ENCODE measurements at regions not wholly inside any gene's neighbourhood (a gene's known extent, or its start where the extent isn't known, plus 50 kb on each side); places are given as distances from the start of the nearest gene placed in this dataset.

DNA sequence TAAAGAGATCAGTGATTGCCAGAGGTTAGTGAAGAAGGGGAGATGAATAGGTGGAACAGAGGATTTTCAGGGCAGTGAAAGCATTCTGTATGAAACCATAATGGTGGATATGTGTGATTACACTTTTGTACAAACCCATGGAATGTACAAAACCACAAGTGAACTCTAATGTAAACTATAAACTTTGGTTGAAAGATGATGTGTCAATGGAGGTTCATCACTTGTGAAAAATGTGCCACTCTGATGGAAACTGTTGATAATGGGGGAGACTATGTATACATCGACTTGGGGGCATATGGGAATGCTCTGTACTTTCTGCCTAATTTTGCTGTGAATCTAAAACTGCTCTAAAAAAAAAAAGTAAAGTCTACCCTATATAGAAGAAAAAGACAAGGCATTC, 68.7 kb upstream of the ARHGEF3 start:
- DNase-seq (ENCODE audit: low spot score) (no peak), FAIRE-seq (no peak)

DNA sequence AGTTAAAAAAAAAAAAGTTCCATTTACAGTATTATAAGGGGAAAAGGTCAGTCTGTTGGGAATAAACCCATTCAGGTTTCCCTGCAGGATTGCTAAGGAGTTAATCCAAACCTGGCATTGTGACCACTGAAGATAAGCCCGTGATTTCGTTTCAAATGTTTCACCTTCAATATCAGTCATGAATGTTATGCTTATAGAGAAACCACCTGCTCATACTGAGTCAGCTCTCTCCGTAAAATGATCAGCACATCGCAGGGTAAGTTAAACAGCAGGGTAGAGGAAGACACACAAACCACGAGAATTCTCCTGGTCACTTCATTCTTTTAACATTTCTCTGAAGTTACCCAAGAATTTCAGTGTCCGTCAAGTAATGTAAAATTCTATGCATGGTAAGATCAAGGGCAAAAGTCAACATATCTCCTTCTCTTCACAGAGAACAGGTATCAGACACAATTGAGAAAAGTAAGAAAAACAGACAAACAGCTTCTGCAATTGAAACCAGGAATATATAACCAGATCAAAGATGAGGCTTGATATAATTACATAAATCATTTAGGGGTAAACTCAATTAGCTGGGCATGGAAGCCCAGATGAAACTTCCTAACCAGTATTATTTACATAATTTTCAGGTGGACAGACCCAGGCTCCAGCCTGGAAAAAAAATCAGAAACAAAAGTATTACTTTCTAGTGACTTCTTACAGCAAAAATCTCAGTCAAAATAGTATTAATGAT, 67.6 kb upstream of the ARHGEF3 start:
- DNase-seq (ENCODE audit: low spot score) (no peak), FAIRE-seq (no peak)

DNA sequence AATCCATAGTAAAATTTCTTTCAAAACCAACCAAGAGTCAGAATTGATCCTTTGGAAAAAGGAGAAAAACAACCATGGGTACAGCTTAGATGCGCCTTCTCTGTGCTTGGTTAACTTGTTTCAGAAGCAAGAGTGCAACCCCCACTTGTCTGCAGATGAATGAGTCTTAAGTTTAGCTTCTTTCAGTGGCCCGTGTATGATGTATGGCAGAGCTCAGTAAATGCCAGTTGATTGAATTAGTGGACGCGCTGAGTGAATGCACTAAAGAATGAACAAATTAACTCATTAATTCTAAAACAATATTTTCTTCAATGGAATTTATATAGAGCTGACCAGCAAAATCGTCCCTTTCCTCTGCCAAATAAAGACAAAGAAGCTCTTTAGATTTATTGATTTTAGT, 67.0 kb upstream of the ARHGEF3 start:
- DNase-seq (ENCODE audit: low spot score), result no peak
- no peak for FAIRE-seq

DNA sequence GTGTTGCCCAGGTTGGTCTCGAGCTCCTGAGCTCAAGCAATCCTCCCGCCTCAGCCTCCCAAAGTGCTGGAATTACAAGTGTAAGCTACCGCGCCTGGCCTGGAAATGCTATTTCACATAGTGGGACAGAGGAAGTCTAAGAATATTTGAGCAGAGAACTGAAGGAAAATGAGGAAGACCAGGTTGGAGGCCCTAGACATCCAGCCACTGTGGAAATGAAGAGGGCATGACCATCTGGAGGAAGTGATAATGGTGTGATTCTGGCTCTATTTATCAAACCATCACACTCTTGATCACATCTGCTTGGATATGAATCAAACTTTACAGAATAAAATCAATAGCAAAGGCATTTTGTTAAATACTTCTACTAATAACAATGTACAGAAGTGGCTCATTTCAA, 65.9 kb upstream of the ARHGEF3 start:
- no peak for DNase-seq (ENCODE audit: low spot score)
- FAIRE-seq, result no peak

DNA sequence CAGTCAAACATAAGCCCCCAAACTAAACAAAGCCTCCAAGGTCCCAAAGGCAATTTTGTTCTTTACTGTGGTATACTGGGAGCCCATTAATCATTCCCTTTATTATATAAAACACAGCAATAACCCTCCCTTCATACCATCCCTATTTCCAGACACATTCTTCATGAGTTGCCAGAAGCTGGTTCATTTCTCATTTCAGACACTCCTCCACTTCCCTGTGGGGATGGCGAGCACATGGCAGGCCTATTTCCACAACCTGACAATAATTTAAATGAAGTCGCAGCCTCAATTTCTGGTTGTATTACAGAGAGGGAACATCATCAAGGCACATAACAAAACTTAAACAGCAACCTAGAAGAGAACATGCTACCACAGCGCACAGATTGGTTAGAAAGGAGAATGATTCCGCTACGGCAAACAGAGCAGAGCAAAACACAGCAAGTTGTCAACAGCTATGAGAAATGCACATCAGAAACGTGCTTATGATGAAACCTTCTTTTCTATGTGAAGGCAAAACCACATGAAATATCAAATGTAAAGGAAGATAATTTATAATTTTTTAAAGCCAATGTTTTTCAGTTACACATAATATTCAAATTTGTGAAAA, 63.3 kb upstream of the ARHGEF3 start:
- DNase-seq (ENCODE audit: low spot score) (no peak), FAIRE-seq (no peak)

DNA sequence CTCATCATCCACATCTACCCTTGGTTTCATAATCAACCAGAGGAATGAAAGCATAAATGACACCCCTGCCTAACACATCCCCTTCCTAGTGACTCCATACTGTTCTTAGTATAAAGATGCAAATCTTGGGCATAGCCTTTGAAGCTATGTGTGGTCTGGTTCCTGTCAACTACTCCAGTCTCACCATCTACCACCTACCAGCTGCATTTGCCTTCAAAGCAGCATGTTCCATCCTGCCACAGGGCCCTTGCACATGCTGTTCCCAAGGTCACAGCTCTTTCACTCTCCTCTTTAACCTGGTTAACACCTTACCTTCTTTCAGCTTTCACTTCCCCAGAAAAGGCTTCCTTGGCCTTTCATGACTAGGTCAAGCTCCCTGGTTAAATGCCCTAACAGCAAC, 62.3 kb upstream of the ARHGEF3 start:
- no peak for FAIRE-seq

DNA sequence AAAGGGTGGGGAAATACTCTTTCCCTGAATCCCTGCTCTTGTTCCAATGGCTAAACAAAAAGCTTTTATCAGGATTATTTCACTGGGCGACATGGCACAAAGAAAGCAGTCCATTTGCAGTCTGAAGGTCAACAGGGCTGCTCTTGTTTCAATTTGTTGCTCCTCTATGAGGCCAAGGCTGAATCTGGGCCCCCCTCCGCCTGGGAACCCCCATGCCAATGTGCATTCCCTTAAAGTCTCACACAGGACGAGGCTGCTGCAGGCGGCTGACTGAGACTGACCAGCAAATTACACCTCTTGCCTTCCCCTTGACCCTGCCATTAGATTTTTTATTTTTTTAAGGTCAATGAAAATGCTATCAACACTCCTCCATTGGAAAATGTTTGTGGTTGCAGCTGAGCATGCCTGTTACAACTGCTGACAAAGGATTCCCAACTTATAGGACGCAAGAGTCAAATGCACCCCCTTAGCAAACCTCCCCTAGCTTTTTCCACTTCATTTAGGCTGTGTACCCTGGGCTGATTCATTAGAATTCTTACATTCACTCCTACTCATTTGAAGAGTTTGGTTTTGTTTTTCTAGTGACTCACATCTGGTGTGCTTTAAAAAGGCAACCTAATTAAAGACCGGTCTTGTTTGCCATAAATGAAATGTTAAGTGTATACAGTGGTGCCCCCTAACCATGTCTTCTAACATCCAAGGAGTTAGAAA, 60.8 kb upstream of the ARHGEF3 start:
- DNase-seq (ENCODE audit: low spot score), result no peak

More for the DNA sequence above, 62.3 kb upstream of the ARHGEF3 start:
- no peak for DNase-seq (ENCODE audit: low spot score)

DNA sequence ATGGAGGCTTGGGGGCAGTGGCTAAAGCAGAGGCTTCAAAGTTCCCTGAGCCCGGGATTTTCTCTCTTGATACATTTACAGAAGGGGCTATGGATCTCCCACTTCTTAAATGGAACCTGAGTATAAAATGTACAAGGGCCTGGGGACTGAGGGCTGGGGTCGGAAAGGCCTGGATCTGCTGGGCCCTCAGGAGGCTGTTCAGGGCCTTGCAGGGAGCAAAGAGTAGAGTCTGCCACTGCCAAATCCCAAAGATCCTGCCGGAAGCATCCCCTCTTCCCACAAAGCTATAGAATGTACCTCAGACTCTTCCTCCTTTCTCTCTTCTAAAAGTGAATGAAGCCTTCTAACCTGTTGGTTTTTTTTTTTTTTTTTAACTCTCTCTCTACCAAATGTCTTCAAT, 59.8 kb upstream of the ARHGEF3 start:
- no peak for DNase-seq (ENCODE audit: low spot score)
- no peak for FAIRE-seq

More for the DNA sequence above, 60.8 kb upstream of the ARHGEF3 start:
- no peak for FAIRE-seq

DNA sequence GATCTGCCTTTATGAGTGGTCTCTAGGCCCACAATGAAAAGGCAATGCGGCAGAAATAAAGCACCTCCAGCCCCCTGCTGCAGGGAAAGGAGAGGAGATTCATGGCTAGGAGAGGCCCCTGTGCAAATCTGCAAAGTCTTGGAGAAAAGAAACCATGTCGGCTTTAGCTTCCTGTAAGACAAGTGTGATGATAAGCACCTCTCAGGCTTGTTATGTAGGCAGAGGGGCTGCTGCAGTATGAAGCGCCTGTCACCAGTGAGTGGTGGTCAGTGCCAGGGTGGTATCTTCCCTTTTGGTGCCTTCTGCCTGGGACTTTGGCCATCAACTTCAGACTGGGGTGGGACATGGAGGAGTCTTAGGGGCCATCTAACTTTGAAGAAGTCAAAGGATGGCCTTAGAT, 59.2 kb upstream of the ARHGEF3 start:
- FAIRE-seq, result no peak
- no peak for DNase-seq (ENCODE audit: low spot score)

DNA sequence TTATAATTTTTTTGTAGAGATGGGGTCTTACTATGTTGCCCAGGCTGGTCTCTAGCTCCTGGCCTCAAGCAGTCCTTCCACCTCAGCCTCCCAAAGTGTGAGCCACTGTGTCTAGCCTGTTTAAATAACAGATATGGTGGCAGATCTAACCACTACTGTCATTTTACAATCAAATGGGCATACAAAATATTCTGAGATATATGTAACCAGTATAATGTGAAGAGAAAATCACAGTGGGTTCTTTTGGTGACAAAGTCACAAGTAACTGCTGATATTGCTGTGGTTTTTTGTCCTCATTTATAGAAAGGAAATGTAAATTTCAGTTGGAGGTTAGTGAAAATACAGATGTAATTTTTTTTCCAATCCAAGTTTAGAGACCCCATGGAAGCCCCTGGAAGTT, 58.6 kb upstream of the ARHGEF3 start:
- no peak for DNase-seq (ENCODE audit: low spot score)
- no peak for FAIRE-seq

DNA sequence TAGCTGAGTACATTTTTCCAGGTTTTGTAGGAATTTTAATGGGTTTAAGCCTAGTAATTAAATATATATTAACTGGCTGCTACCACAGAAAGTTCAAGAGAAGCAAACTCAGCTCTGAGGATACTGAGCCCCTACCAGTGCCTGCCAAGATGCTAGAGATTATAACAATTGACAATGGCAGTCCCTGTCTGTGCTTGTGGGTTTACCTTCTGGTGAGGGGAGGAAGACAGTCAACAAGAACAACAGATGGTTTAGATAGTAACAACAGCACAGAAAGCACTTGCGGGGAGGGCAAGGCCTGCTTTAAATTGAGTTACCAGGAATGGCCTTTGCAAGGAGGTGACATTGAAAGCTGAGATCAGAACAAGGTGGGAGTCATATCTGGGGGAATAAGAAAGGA, 56.6 kb upstream of the ARHGEF3 start:
- FAIRE-seq (no peak), DNase-seq (ENCODE audit: low spot score) (no peak)

DNA sequence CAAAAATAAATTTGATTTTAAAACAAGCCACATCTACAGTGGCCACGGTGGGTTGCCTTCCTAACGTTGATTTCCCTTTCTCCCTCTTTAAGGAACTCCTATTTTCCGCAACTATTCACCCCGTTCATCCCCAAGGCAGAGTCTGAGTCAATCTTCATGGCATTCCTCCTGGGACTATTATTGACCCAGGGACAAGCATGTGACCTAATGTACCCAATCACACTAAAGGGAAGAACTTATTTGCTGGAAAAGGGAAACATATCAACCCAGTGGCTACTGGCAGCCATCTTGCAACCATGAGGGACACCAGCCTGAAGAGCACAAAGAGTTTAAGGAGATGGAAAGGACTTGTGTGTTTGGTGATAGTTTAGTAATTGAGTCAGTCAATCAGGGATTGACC, 55.4 kb upstream of the ARHGEF3 start:
- FAIRE-seq, result no peak
- no peak for DNase-seq (ENCODE audit: low spot score)

DNA sequence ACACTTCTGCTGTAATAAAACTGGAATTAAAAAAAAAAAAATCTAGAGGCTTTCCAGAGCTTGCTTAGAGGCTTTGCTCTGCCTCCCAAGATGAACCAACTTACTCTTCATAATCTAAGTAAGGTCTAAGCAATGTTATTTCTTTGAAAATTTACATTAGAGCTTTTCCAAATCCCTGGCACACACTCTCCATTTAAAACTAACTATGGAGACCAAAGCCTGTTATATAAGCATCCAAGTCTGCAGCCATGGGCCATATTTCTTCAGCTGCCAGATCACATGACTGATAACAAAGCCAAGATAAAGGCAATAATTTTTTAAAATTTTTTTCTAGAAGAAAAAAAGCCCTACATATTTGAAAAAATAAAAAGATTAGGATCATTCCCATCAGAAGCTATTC, 55.0 kb upstream of the ARHGEF3 start:
- DNase-seq (ENCODE audit: low spot score), result no peak
- no peak for FAIRE-seq

DNA sequence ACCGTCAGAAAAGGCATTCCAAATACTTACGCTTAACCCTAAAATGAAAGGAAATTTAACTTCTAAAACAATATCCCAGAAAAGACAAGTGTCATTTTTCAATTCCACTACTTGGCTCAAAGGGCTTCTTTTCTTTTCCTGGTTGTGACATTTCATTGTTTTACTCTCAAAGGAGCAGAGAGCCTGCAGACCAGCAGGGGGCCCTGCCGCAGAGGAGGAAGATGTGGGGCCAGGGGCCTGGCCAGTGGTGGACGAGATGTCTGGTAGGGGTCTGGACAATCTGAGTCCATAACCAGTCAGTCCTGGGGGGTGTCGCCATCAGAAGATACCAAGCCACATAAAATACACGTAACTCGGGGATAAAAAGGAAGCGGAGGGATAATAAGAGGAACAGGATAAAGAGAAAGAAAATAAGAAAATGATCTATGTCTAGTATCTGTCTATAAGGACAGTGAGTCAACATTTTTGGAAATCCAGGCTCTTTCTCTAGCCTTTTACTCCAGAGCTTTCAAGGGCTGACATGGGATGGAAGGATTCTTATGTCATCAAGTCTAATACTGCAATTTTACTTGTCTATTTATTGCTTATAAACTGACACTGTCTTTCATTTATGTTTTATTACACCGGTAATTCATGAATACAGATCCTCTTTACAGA, 54.2 kb upstream of the ARHGEF3 start:
- FAIRE-seq (no peak), DNase-seq (ENCODE audit: low spot score) (no peak)

DNA sequence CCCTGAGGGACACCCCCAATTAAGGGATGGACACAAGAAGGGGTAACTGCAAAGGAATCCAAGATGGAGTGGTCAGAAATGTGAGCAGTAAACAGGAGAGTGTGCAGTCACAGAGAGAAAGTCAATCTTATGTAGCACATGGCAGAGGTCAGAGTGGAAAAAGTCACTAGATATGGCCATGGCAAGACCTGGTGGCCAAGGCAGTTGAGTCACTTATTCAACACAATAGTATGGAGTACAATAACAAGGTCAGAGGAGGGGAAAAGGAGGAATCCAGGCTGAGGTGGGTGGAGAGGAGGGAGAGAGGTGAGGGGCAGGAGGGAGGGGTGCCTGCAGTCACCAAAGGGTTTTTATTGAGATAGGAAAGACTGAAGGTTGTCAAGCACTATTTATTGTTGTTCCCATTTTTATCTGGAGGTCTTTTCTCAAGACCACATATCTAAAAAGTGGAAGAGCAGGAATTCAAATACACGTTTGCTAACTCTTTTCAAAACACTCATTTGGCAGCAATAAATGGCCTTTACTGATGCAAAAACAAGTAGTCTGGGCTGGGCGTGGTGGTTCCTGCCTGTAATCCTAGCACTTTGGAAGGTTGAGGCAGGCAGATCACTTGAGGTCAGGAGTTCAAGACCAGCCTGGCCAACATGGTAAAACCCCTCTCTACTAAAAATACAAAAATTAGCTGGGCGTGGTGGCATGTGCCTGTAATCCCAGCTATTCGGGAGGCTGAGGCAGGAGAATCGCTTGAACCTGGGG, 53.3 kb upstream of the ARHGEF3 start:
- DNase-seq (ENCODE audit: low spot score), result no peak
- no peak for FAIRE-seq

DNA sequence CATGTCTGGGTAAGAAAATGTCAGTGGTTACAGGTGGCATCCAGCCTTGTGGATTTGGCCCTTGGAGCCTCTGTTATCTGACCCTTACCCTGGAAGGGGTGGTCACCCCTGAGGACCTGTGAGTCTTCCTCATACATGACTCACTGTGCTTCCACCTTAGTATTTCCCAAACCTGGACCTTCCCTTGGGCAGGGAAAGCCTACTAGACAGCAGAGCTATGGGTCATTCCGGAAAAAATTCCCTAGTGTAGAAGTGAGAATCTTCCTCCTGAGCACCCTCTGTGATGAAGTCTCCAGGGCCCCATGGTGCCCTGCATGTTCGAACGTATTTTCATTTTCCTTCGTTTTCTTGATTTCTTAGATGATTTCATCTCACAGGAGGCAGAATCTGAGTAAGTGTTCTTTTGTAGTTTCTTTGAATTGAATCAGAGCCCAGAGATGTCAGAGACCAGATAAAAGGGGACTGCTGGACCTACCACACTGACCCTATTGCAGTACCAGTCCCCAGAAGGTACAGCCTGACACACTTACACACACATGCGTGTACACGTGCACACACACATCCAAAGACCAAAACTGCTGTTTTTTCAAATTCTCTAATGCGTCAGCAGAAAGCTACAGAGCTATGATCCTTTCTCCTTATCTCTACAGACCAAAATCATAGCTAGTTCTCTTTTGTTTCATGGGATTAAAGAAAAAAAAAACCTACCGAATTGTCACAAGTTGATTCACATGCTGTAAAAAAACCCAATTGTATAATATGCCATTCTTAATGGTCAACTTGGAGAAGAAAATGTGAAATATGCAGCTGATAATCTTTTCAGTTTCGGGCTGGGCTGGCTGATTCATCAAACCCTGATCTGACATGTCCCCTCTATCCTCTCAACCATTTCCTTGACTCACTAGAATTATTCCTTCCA, 50.5 kb upstream of the ARHGEF3 start:
- FAIRE-seq (no peak), DNase-seq (ENCODE audit: low spot score) (no peak)
